ENCODE measurements at regions not wholly inside any gene's neighbourhood (a gene's known extent, or its start where the extent isn't known, plus 50 kb on each side); places are given as distances from the start of the nearest gene placed in this dataset.

- no peaks in the 10 kb centered on the region for H3K9me3 ChIP-seq (ENCODE audit: low read length)
- no peaks in the 10 kb centered on the region for H3K36me3 ChIP-seq (ENCODE audit: insufficient read depth, low read length)
- no peak overlapping the region for H3K9ac ChIP-seq (ENCODE audit: low read length)
- H3K27me3 ChIP-seq (ENCODE audit: control insufficient read depth in 1 of 2, insufficient read depth in 2 of 2, low read length in 2 of 2), result no peaks in the 10 kb centered on the region
- no peak overlapping the region for H3K4me3 ChIP-seq (ENCODE audit: low read depth in 1 of 2, low read length in 2 of 2)
- H3K4me1 ChIP-seq (ENCODE audit: insufficient read depth, low read length), result no peaks in the 10 kb centered on the region
- H3K27ac ChIP-seq (ENCODE audit: low read depth, low read length), result no peak overlapping the region
Measured at GRCh38 chr5:87770016-87770570, 357.4 kb upstream of the CCNH start.

- H3K27ac ChIP-seq (ENCODE audit: low read depth, low read length), result no peak overlapping the region
- no peak overlapping the region for H3K9ac ChIP-seq (ENCODE audit: low read length)
Measured at GRCh38 chr5:87769157-87769556, 356.4 kb upstream of the CCNH start.

GRCh38 chr5:87768190-87768589 is 355.5 kb upstream of the CCNH start:
- Histone ChIP-seq H3K4me3 (ENCODE audit: low read depth in 1 of 2, low read length in 2 of 2) (no peak overlapping the region), H3K36me3 (ENCODE audit: insufficient read depth, low read length) (no peaks in the 10 kb centered on the region), H3K9me3 (ENCODE audit: low read length) (no peaks in the 10 kb centered on the region), H3K27me3 (ENCODE audit: control insufficient read depth in 1 of 2, insufficient read depth in 2 of 2, low read length in 2 of 2) (no peaks in the 10 kb centered on the region), H3K9ac (ENCODE audit: low read length) (no peak overlapping the region), H3K4me1 (ENCODE audit: insufficient read depth, low read length) (no peaks in the 10 kb centered on the region), H3K27ac (ENCODE audit: low read depth, low read length) (no peak overlapping the region)

More at GRCh38 chr5:87769157-87769556, 356.4 kb upstream of the CCNH start:
- H3K36me3 ChIP-seq (ENCODE audit: insufficient read depth, low read length), result no peaks in the 10 kb centered on the region
- H3K4me1 ChIP-seq (ENCODE audit: insufficient read depth, low read length), result no peaks in the 10 kb centered on the region
- no peaks in the 10 kb centered on the region for H3K9me3 ChIP-seq (ENCODE audit: low read length)
- H3K4me3 ChIP-seq (ENCODE audit: low read depth in 1 of 2, low read length in 2 of 2), result no peak overlapping the region
- no peaks in the 10 kb centered on the region for H3K27me3 ChIP-seq (ENCODE audit: control insufficient read depth in 1 of 2, insufficient read depth in 2 of 2, low read length in 2 of 2)

GRCh38 chr5:87765009-87765408 is 352.3 kb upstream of the CCNH start:
- Histone ChIP-seq H3K4me1 (ENCODE audit: insufficient read depth, low read length) (no peaks in the 10 kb centered on the region), H3K27me3 (ENCODE audit: control insufficient read depth in 1 of 2, insufficient read depth in 2 of 2, low read length in 2 of 2) (no peaks in the 10 kb centered on the region), H3K9me3 (ENCODE audit: low read length) (no peaks in the 10 kb centered on the region), H3K27ac (ENCODE audit: low read depth, low read length) (no peak overlapping the region), H3K36me3 (ENCODE audit: insufficient read depth, low read length) (no peaks in the 10 kb centered on the region), H3K4me3 (ENCODE audit: low read depth in 1 of 2, low read length in 2 of 2) (no peak overlapping the region), H3K9ac (ENCODE audit: low read length) (no peak overlapping the region)

GRCh38 chr5:87762631-87763030 is 349.9 kb upstream of the CCNH start:
- Histone ChIP-seq H3K4me1 (ENCODE audit: insufficient read depth, low read length) (no peaks in the 10 kb centered on the region), H3K27me3 (ENCODE audit: control insufficient read depth in 1 of 2, insufficient read depth in 2 of 2, low read length in 2 of 2) (no peaks in the 10 kb centered on the region), H3K9me3 (ENCODE audit: low read length) (no peaks in the 10 kb centered on the region), H3K36me3 (ENCODE audit: insufficient read depth, low read length) (no peaks in the 10 kb centered on the region), H3K27ac (ENCODE audit: low read depth, low read length) (no peak overlapping the region), H3K9ac (ENCODE audit: low read length) (no peak overlapping the region), H3K4me3 (ENCODE audit: low read depth in 1 of 2, low read length in 2 of 2) (no peak overlapping the region)

- Histone ChIP-seq H3K27ac (ENCODE audit: low read depth, low read length) (no peak overlapping the region), H3K4me1 (ENCODE audit: insufficient read depth, low read length) (no peaks in the 10 kb centered on the region), H3K9me3 (ENCODE audit: low read length) (no peaks in the 10 kb centered on the region), H3K27me3 (ENCODE audit: control insufficient read depth in 1 of 2, insufficient read depth in 2 of 2, low read length in 2 of 2) (no peaks in the 10 kb centered on the region), H3K9ac (ENCODE audit: low read length) (no peak overlapping the region), H3K36me3 (ENCODE audit: insufficient read depth, low read length) (no peaks in the 10 kb centered on the region), H3K4me3 (ENCODE audit: low read depth in 1 of 2, low read length in 2 of 2) (no peak overlapping the region)
Measured at GRCh38 chr5:87756951-87757350, 344.2 kb upstream of the CCNH start.

- H3K27me3 ChIP-seq (ENCODE audit: control insufficient read depth in 1 of 2, insufficient read depth in 2 of 2, low read length in 2 of 2), result no peaks in the 10 kb centered on the region
- no peak overlapping the region for H3K27ac ChIP-seq (ENCODE audit: low read depth, low read length)
- H3K4me3 ChIP-seq (ENCODE audit: low read depth in 1 of 2, low read length in 2 of 2), result no peak overlapping the region
- H3K9ac ChIP-seq (ENCODE audit: low read length), result no peak overlapping the region
- no peaks in the 10 kb centered on the region for H3K9me3 ChIP-seq (ENCODE audit: low read length)
- H3K4me1 ChIP-seq (ENCODE audit: insufficient read depth, low read length), result no peaks in the 10 kb centered on the region
- H3K36me3 ChIP-seq (ENCODE audit: insufficient read depth, low read length), result no peaks in the 10 kb centered on the region
Measured at GRCh38 chr5:87755360-87755759, 342.6 kb upstream of the CCNH start.

- H3K27me3 ChIP-seq (ENCODE audit: control insufficient read depth in 1 of 2, insufficient read depth in 2 of 2, low read length in 2 of 2), result no peaks in the 10 kb centered on the region
- H3K4me3 ChIP-seq (ENCODE audit: low read depth in 1 of 2, low read length in 2 of 2), result no peak overlapping the region
Measured at GRCh38 chr5:87754009-87754757, 341.5 kb upstream of the CCNH start.

GRCh38 chr5:87752362-87752761 is 339.6 kb upstream of the CCNH start:
- H3K27me3 ChIP-seq (ENCODE audit: control insufficient read depth in 1 of 2, insufficient read depth in 2 of 2, low read length in 2 of 2), result no peaks in the 10 kb centered on the region
- no peaks in the 10 kb centered on the region for H3K36me3 ChIP-seq (ENCODE audit: insufficient read depth, low read length)
- no peak overlapping the region for H3K27ac ChIP-seq (ENCODE audit: low read depth, low read length)
- no peak overlapping the region for H3K9ac ChIP-seq (ENCODE audit: low read length)
- no peaks in the 10 kb centered on the region for H3K9me3 ChIP-seq (ENCODE audit: low read length)
- H3K4me1 ChIP-seq (ENCODE audit: insufficient read depth, low read length), result no peaks in the 10 kb centered on the region
- no peak overlapping the region for H3K4me3 ChIP-seq (ENCODE audit: low read depth in 1 of 2, low read length in 2 of 2)

More at GRCh38 chr5:87754009-87754757, 341.5 kb upstream of the CCNH start:
- Histone ChIP-seq H3K9me3 (ENCODE audit: low read length) (no peaks in the 10 kb centered on the region), H3K9ac (ENCODE audit: low read length) (no peak overlapping the region), H3K4me1 (ENCODE audit: insufficient read depth, low read length) (no peaks in the 10 kb centered on the region), H3K36me3 (ENCODE audit: insufficient read depth, low read length) (no peaks in the 10 kb centered on the region), H3K27ac (ENCODE audit: low read depth, low read length) (no peak overlapping the region)

GRCh38 chr5:87751824-87752223 is 339.1 kb upstream of the CCNH start:
- Histone ChIP-seq H3K27me3 (ENCODE audit: control insufficient read depth in 1 of 2, insufficient read depth in 2 of 2, low read length in 2 of 2) (no peaks in the 10 kb centered on the region), H3K4me1 (ENCODE audit: insufficient read depth, low read length) (no peaks in the 10 kb centered on the region), H3K9me3 (ENCODE audit: low read length) (no peaks in the 10 kb centered on the region), H3K4me3 (ENCODE audit: low read depth in 1 of 2, low read length in 2 of 2) (no peak overlapping the region), H3K27ac (ENCODE audit: low read depth, low read length) (no peak overlapping the region), H3K9ac (ENCODE audit: low read length) (no peak overlapping the region), H3K36me3 (ENCODE audit: insufficient read depth, low read length) (no peaks in the 10 kb centered on the region)

GRCh38 chr5:87746891-87747377 is 334.2 kb upstream of the CCNH start:
- Histone ChIP-seq H3K9ac (ENCODE audit: low read length) (no peak overlapping the region), H3K4me1 (ENCODE audit: insufficient read depth, low read length) (no peaks in the 10 kb centered on the region), H3K27me3 (ENCODE audit: control insufficient read depth in 1 of 2, insufficient read depth in 2 of 2, low read length in 2 of 2) (no peaks in the 10 kb centered on the region), H3K27ac (ENCODE audit: low read depth, low read length) (no peak overlapping the region), H3K36me3 (ENCODE audit: insufficient read depth, low read length) (no peaks in the 10 kb centered on the region), H3K9me3 (ENCODE audit: low read length) (no peaks in the 10 kb centered on the region), H3K4me3 (ENCODE audit: low read depth in 1 of 2, low read length in 2 of 2) (no peak overlapping the region)

- no peaks in the 10 kb centered on the region for H3K36me3 ChIP-seq (ENCODE audit: insufficient read depth, low read length)
- no peaks in the 10 kb centered on the region for H3K9me3 ChIP-seq (ENCODE audit: low read length)
- H3K27me3 ChIP-seq (ENCODE audit: control insufficient read depth in 1 of 2, insufficient read depth in 2 of 2, low read length in 2 of 2), result no peaks in the 10 kb centered on the region
Measured at GRCh38 chr5:87746341-87746740, 333.6 kb upstream of the CCNH start.

More at GRCh38 chr5:87746341-87746740, 333.6 kb upstream of the CCNH start:
- Histone ChIP-seq H3K4me3 (ENCODE audit: low read depth in 1 of 2, low read length in 2 of 2) (no peak overlapping the region), H3K27ac (ENCODE audit: low read depth, low read length) (no peak overlapping the region), H3K9ac (ENCODE audit: low read length) (no peak overlapping the region), H3K4me1 (ENCODE audit: insufficient read depth, low read length) (no peaks in the 10 kb centered on the region)
